Neural cell (in vitro differentiated cells): ENCODE measurements at regions not wholly inside any gene's neighbourhood (a gene's known extent, or its start where the extent isn't known, plus 50 kb on each side); places are given as distances from the start of the nearest gene placed in this dataset.

Experiments
- H2AFZ ChIP-seq: fragments of 200-600, 300-800 bp; sonication (generic), shearing (Covaris generic); 2 replicates; pipeline ENCODE4 v1.6.0; 2014; ENCODE audit warnings: low read depth, mild to moderate bottlenecking, antibody characterized with exemption, low read length, moderate library complexity
- H3F3A ChIP-seq: fragments of 200-600 bp; shearing (Covaris generic); 2 replicates; pipeline ENCODE4 v1.6.1; 2016; ENCODE audit warnings: mild to moderate bottlenecking, moderate library complexity, mixed read lengths, antibody characterized with exemption, low read length; ENCODE audit not compliant: insufficient read depth, poor library complexity, severe bottlenecking
- H3K27ac ChIP-seq: fragments of 200-600, 300-800 bp; sonication (generic), shearing (Covaris generic); 2 replicates; pipeline ENCODE4 v1.5.1; 2014; ENCODE audit warnings: mild to moderate bottlenecking, low read length, moderate library complexity
- H3K27me3 ChIP-seq: fragments of 300-800, 200-600 bp; sonication (generic), shearing (Covaris generic); 2 replicates; pipeline ENCODE4 v1.6.0; 2014; ENCODE audit warnings: mild to moderate bottlenecking, low read depth, low read length, moderate library complexity; ENCODE audit not compliant: insufficient read depth
- H3K36me3 ChIP-seq: fragments of 300-800, 200-600 bp; sonication (generic), shearing (Covaris generic); 2 replicates; pipeline ENCODE4 v1.5.1; 2014; ENCODE audit warnings: mild to moderate bottlenecking, antibody characterized with exemption, low read length, moderate library complexity; ENCODE audit not compliant: insufficient read depth
- H3K4me2 ChIP-seq: fragments of 300-800, 200-600 bp; sonication (generic), shearing (Covaris generic); 2 replicates; pipeline ENCODE4 v1.6.0; 2014; ENCODE audit warnings: mild to moderate bottlenecking, low read length
- H3K4me3 ChIP-seq: fragments of 300-800, 200-600 bp; sonication (generic), shearing (Covaris generic); 2 replicates; pipeline ENCODE4 v1.5.1; 2014; ENCODE audit warnings: mild to moderate bottlenecking, low read length, moderate library complexity
- H3K79me2 ChIP-seq: fragments of 200-600 bp; shearing (Covaris generic); replicated peaks from 2 replicates; pipeline ENCODE4 v1.6.0; 2014; ENCODE audit warnings: mild to moderate bottlenecking, low read length, moderate library complexity; ENCODE audit not compliant: insufficient read depth
- H3K9ac ChIP-seq: fragments of 300-800, 200-600 bp; sonication (generic), shearing (Covaris generic); 2 replicates; pipeline ENCODE4 v1.6.1; 2016; ENCODE audit warnings: mild to moderate bottlenecking, low read length, mixed read lengths
- H3K9me2 ChIP-seq: fragments of 200-600 bp; shearing (Covaris generic); 2 replicates; pipeline ENCODE4 v1.6.1; 2016; ENCODE audit warnings: mild to moderate bottlenecking, low read length, mixed read lengths; ENCODE audit not compliant: insufficient read depth
- H3K9me3 ChIP-seq: fragments of 200-600, 300-800 bp; sonication (generic), shearing (Covaris generic); 2 replicates; pipeline ENCODE4 v1.6.1; 2016; ENCODE audit warnings: mild to moderate bottlenecking, mixed run types, low read length, moderate library complexity, mixed read lengths
- H4K20me1 ChIP-seq: fragments of 200-600 bp; shearing (Covaris generic); 2 replicates; pipeline ENCODE4 v1.6.1; 2016; ENCODE audit warnings: mild to moderate bottlenecking, mixed run types; ENCODE audit not compliant: insufficient read depth
- EP300 ChIP-seq: fragments of 450-650 bp; conservative IDR thresholded peaks from 2 replicates; pipeline ENCODE4 v1.6.1; 2014; ENCODE audit warnings: antibody characterized with exemption, mild to moderate bottlenecking, moderate library complexity; ENCODE audit not compliant: poor library complexity, severe bottlenecking
- EZH2 ChIP-seq: fragments of 200-600, 300-800 bp; shearing (Covaris generic), sonication (generic); IDR thresholded peaks from 2 replicates; pipeline ENCODE4 v1.6.1; 2014; ENCODE audit warnings: antibody characterized with exemption, low read length, borderline replicate concordance, mild to moderate bottlenecking; ENCODE audit not compliant: insufficient read depth, poor library complexity, severe bottlenecking
- MXI1 ChIP-seq: fragments of 450-650 bp; conservative IDR thresholded peaks from 2 replicates; pipeline ENCODE4 v1.6.1; 2014; ENCODE audit warnings: antibody characterized with exemption, mild to moderate bottlenecking; ENCODE audit not compliant: poor library complexity, severe bottlenecking
- POLR2AphosphoS5 ChIP-seq: IDR thresholded peaks from 2 replicates; pipeline ENCODE4 v1.6.1; 2012
- RAD21 ChIP-seq: fragments of 450-650 bp; conservative IDR thresholded peaks from 2 replicates; pipeline ENCODE4 v1.6.1; 2014; ENCODE audit warnings: antibody characterized with exemption, mild to moderate bottlenecking, moderate library complexity
- SMC3 ChIP-seq: fragments of 450-650 bp; conservative IDR thresholded peaks from 2 replicates; pipeline ENCODE4 v1.6.1; 2014; ENCODE audit warnings: antibody characterized with exemption, mild to moderate bottlenecking, moderate library complexity; ENCODE audit not compliant: poor library complexity
- TAF1 ChIP-seq: IDR thresholded peaks from 2 replicates; pipeline ENCODE4 v1.6.1; 2012; ENCODE audit warnings: low read depth
- TF ChIP-seq, protein P1 (sequence below): IDR thresholded peaks from 2 replicates; pipeline ENCODE4 v1.6.1; 2012; ENCODE audit warnings: borderline replicate concordance
- TF ChIP-seq, protein P2 (sequence below): fragments of 450-650 bp; IDR thresholded peaks from 2 replicates; pipeline ENCODE4 v1.5.1; 2014; ENCODE audit warnings: antibody characterized with exemption, mild to moderate bottlenecking, moderate library complexity; ENCODE audit not compliant: poor library complexity, severe bottlenecking

DNA sequence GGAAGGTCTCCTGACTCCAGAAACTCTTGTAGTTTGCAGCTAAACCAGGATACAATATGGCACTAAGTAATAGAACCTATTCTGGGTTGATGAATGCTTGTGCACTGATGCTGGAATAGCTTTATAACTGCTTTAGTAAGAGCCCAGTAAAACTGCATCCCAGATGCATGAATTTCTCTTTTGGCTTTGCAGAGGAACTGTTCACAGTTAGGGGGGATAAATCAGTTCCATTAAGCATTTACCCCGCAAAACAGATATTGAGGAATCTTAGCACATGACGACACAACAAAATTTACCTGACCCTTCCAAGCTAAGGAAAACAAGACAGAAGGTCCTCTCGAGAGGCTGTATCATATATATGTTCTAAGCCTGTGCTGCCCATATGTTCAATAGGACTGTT is 457.4 kb downstream of the FOXG1 start:
- H3K4me2 ChIP-seq: no peak overlapping the region

DNA sequence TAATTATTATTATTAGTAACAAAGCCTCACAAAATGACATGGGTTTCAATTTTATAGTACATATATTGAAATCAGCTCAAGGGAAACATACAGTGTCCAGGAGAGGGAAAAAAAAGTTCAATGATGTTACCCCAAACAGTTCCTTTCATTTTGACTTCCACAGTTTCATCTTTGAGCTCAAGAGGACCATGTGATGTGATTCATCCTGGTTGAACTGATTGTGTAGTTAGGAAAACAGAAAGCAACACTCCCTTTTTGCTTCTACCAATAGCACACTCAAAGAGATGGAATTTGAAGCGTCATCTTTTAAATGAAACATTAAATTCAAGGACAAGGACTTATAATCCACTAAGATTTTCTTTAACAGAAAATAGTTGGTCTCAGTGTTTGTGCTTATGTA is 461.0 kb downstream of the FOXG1 start:
- Histone ChIP-seq H3K79me2 (peaks cover 28% of the 10 kb centered on the region), H3K36me3 (no peaks in the 10 kb centered on the region), H3K4me3 (no peak overlapping the region), H3K9me2 (no peaks in the 10 kb centered on the region), H3K27me3 (no peaks in the 10 kb centered on the region), H3K9ac (no peak overlapping the region), H3K9me3 (no peaks in the 10 kb centered on the region), H4K20me1 (no peaks in the 10 kb centered on the region), H3K4me2 (no peak overlapping the region), H3F3A (no peaks in the 10 kb centered on the region), H2AFZ (no peak overlapping the region), H3K27ac (no peak overlapping the region)
- TF ChIP-seq RAD21 (no peak), EZH2 (no peak), POLR2AphosphoS5 (no peak), TAF1 (no peak), MXI1 (no peak), SMC3 (no peak), EP300 (no peak)
- TF ChIP-seq, protein P1, sequence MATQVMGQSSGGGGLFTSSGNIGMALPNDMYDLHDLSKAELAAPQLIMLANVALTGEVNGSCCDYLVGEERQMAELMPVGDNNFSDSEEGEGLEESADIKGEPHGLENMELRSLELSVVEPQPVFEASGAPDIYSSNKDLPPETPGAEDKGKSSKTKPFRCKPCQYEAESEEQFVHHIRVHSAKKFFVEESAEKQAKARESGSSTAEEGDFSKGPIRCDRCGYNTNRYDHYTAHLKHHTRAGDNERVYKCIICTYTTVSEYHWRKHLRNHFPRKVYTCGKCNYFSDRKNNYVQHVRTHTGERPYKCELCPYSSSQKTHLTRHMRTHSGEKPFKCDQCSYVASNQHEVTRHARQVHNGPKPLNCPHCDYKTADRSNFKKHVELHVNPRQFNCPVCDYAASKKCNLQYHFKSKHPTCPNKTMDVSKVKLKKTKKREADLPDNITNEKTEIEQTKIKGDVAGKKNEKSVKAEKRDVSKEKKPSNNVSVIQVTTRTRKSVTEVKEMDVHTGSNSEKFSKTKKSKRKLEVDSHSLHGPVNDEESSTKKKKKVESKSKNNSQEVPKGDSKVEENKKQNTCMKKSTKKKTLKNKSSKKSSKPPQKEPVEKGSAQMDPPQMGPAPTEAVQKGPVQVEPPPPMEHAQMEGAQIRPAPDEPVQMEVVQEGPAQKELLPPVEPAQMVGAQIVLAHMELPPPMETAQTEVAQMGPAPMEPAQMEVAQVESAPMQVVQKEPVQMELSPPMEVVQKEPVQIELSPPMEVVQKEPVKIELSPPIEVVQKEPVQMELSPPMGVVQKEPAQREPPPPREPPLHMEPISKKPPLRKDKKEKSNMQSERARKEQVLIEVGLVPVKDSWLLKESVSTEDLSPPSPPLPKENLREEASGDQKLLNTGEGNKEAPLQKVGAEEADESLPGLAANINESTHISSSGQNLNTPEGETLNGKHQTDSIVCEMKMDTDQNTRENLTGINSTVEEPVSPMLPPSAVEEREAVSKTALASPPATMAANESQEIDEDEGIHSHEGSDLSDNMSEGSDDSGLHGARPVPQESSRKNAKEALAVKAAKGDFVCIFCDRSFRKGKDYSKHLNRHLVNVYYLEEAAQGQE: no peak
- TF ChIP-seq, protein P2, sequence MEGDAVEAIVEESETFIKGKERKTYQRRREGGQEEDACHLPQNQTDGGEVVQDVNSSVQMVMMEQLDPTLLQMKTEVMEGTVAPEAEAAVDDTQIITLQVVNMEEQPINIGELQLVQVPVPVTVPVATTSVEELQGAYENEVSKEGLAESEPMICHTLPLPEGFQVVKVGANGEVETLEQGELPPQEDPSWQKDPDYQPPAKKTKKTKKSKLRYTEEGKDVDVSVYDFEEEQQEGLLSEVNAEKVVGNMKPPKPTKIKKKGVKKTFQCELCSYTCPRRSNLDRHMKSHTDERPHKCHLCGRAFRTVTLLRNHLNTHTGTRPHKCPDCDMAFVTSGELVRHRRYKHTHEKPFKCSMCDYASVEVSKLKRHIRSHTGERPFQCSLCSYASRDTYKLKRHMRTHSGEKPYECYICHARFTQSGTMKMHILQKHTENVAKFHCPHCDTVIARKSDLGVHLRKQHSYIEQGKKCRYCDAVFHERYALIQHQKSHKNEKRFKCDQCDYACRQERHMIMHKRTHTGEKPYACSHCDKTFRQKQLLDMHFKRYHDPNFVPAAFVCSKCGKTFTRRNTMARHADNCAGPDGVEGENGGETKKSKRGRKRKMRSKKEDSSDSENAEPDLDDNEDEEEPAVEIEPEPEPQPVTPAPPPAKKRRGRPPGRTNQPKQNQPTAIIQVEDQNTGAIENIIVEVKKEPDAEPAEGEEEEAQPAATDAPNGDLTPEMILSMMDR: no peak

More for the DNA sequence above, 457.4 kb downstream of the FOXG1 start:
- H3K9me2 ChIP-seq: no peaks in the 10 kb centered on the region
- TF ChIP-seq TAF1 (no peak), SMC3 (no peak), EZH2 (no peak), RAD21 (no peak)
- no peaks in the 10 kb centered on the region for H3K9me3 ChIP-seq
- no peak overlapping the region for H3K9ac ChIP-seq
- peaks cover 65% of the 10 kb centered on the region for H3K79me2 ChIP-seq
- H4K20me1 ChIP-seq: no peaks in the 10 kb centered on the region
- no peak overlapping the region for H3K4me3 ChIP-seq
- H3K36me3 ChIP-seq: no peaks in the 10 kb centered on the region
- no peak overlapping the region for H2AFZ ChIP-seq
- no peaks in the 10 kb centered on the region for H3K27me3 ChIP-seq
- no peaks in the 10 kb centered on the region for H3F3A ChIP-seq
- no peak overlapping the region for H3K27ac ChIP-seq

DNA sequence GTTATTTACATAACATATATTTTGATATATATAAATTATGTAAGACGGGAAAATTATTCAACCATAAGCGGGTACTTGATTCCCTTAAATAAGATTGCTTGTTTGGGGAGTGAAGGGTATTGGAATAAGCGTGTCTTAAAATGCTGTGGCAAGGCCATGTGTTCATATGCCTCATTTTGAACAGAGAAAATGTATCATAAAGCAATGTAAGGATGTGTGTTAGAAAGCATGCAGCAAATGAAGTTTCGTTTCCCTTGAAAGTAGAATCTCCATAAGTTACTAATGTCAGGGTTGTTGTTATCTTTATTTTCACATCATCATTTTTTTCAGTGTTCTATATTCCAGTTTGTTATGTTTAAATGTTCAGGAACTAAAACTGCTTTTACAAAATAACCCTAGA is 465.6 kb downstream of the FOXG1 start:
- Histone ChIP-seq H3K4me3 (no peak overlapping the region), H3K27ac (no peak overlapping the region), H3K9ac (no peak overlapping the region), H2AFZ (no peak overlapping the region), H3K9me2 (no peaks in the 10 kb centered on the region), H3F3A (no peaks in the 10 kb centered on the region), H3K36me3 (no peaks in the 10 kb centered on the region), H3K4me2 (no peak overlapping the region), H3K79me2 (no peaks in the 10 kb centered on the region), H3K9me3 (no peaks in the 10 kb centered on the region), H3K27me3 (no peaks in the 10 kb centered on the region), H4K20me1 (no peaks in the 10 kb centered on the region)
- TF ChIP-seq TAF1: no peak
- TF ChIP-seq, protein P2: no peak
- TF ChIP-seq EP300: no peak
- TF ChIP-seq POLR2AphosphoS5: no peak
- TF ChIP-seq, protein P1: no peak
- no peak for TF ChIP-seq SMC3
